Fibroblast of lung (primary cell): ENCODE measurements at regions not wholly inside any gene's neighbourhood (a gene's known extent, or its start where the extent isn't known, plus 50 kb on each side); places are given as distances from the start of the nearest gene placed in this dataset.

Source experiments
- EZH2 ChIP-seq: IDR thresholded peaks from 2 replicates; pipeline ENCODE4 v1.5.1; 2012; ENCODE audit warnings: low read length, control low read depth, mild to moderate bottlenecking; ENCODE audit errors: missing control alignments
- TF ChIP-seq, protein P1 (sequence below), 2 donors: IDR thresholded peaks in 1 of 2; conservative IDR thresholded peaks in 1 of 2; 1 replicate in 1 of 2; 2 replicates in 1 of 2; pipeline ENCODE4 v1.5.1; 2011 to 2012; ENCODE audit warnings: low read length in 2 of 2, control low read depth in 1 of 2, inconsistent platforms in 1 of 2, low read depth in 1 of 2, mild to moderate bottlenecking in 1 of 2

DNA sequence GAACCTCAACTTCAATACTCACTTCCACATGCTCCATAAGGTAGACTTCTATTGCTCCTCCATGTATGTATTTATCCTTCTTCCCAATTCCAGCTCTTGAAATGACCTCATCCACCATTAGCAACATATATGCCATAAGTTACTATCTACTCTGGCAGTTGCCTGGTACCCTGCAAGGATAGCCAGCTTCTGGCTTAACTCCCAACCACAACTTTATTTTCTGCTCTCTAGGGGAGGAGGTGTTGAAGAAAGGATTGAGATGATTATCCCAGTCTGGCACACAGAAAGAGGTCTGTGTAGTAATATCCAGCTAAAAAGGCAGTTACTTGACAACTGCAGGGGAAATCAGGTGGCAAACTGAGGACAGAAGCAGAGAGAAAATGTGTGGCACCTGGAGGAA lies 71.5 kb upstream of the MDM1 start:
- TF ChIP-seq, protein P1, sequence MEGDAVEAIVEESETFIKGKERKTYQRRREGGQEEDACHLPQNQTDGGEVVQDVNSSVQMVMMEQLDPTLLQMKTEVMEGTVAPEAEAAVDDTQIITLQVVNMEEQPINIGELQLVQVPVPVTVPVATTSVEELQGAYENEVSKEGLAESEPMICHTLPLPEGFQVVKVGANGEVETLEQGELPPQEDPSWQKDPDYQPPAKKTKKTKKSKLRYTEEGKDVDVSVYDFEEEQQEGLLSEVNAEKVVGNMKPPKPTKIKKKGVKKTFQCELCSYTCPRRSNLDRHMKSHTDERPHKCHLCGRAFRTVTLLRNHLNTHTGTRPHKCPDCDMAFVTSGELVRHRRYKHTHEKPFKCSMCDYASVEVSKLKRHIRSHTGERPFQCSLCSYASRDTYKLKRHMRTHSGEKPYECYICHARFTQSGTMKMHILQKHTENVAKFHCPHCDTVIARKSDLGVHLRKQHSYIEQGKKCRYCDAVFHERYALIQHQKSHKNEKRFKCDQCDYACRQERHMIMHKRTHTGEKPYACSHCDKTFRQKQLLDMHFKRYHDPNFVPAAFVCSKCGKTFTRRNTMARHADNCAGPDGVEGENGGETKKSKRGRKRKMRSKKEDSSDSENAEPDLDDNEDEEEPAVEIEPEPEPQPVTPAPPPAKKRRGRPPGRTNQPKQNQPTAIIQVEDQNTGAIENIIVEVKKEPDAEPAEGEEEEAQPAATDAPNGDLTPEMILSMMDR (conservative IDR thresholded peaks at IDR 0.05 in 1 of 2, IDR thresholded peaks at IDR 0.05 in 1 of 2; ENCODE audit: low read depth in 1 of 2, low read length in 2 of 2), result no peak
- TF ChIP-seq EZH2, result no peak
